Posterior cingulate gyrus (tissue), 11 donors: ENCODE measurements at regions not wholly inside any gene's neighbourhood (a gene's known extent, or its start where the extent isn't known, plus 50 kb on each side); places are given as distances from the start of the nearest gene placed in this dataset.
"Not testable (repeated sequence)": the region's sequence is repeated elsewhere in the genome, so short reads cannot be mapped to it uniquely, and the experiment has no call there.

Source experiments
- DNase-seq, 10 donors: peaks; one replicate each; pipeline versions ENCODE4 v3.0.0 to v3.0.0-alpha.2; 2020 to 2021; ENCODE audit warnings: mixed read lengths in 3 of 10
- intact Hi-C: fragments of 100-400 bp; cut with DNase I; formaldehyde crosslinking; loops from one replicate; pipeline ENCODE4 v1.15.1; 2023

GRCh38 chr4:30117433-30117832 lies 602.7 kb upstream of the PCDH7 start:
- intact Hi-C loops: no loop called here
- DNase-seq: no peak

- intact Hi-C loops: no loop called here
- no peak for DNase-seq
Measured at GRCh38 chr4:30122711-30123110, 597.5 kb upstream of the PCDH7 start.

- intact Hi-C loops: not testable (repeated sequence)
Measured at GRCh38 chr4:30124621-30125020, 595.5 kb upstream of the PCDH7 start.

GRCh38 chr4:30125868-30126267 lies 594.3 kb upstream of the PCDH7 start:
- no peak for DNase-seq
- intact Hi-C loops: no loop called here

More at GRCh38 chr4:30124621-30125020, 595.5 kb upstream of the PCDH7 start:
- not testable (repeated sequence) for DNase-seq

- no peak for DNase-seq
- intact Hi-C loops: no loop called here
Measured at GRCh38 chr4:30126351-30126750, 593.8 kb upstream of the PCDH7 start.

GRCh38 chr4:30148828-30149227 lies 571.3 kb upstream of the PCDH7 start:
- intact Hi-C loops, DNase-seq: not testable (repeated sequence)

GRCh38 chr4:30149539-30149938 lies 570.6 kb upstream of the PCDH7 start:
- intact Hi-C loops, DNase-seq: not testable (repeated sequence)

- intact Hi-C loops: no loop called here
- peak in 1 of 10 donors; percentile 75 for DNase-seq
Measured at GRCh38 chr4:30153427-30153826, 566.7 kb upstream of the PCDH7 start.

- intact Hi-C loops: no loop called here
- no peak for DNase-seq
Measured at GRCh38 chr4:30160140-30160539, 560.0 kb upstream of the PCDH7 start.

GRCh38 chr4:30172416-30172815 lies 547.8 kb upstream of the PCDH7 start:
- no peak for DNase-seq
- intact Hi-C loops: no loop called here

GRCh38 chr4:30181512-30181911 lies 538.7 kb upstream of the PCDH7 start:
- intact Hi-C loops: no loop called here
- DNase-seq: no peak

GRCh38 chr4:30181918-30182317 lies 538.3 kb upstream of the PCDH7 start:
- intact Hi-C loops: no loop called here
- DNase-seq: no peak

- intact Hi-C loops: no loop called here
- no peak for DNase-seq
Measured at GRCh38 chr4:30182786-30183185, 537.4 kb upstream of the PCDH7 start.

GRCh38 chr4:30191902-30192301 lies 528.3 kb upstream of the PCDH7 start:
- no peak for DNase-seq
- intact Hi-C loops: no loop called here

GRCh38 chr4:30207389-30207788 lies 512.8 kb upstream of the PCDH7 start:
- intact Hi-C loops: no loop called here
- no peak for DNase-seq

- intact Hi-C loops: no loop called here
- DNase-seq: no peak
Measured at GRCh38 chr4:30208731-30209435, 511.3 kb upstream of the PCDH7 start.

- DNase-seq, intact Hi-C loops: not testable (repeated sequence)
Measured at GRCh38 chr4:30215973-30216372, 504.2 kb upstream of the PCDH7 start.

- intact Hi-C loops: no loop called here
- DNase-seq: no peak
Measured at GRCh38 chr4:30245140-30245539, 475.0 kb upstream of the PCDH7 start.

- intact Hi-C loops: no loop called here
- DNase-seq: no peak
Measured at GRCh38 chr4:30256116-30256832, 463.9 kb upstream of the PCDH7 start.

GRCh38 chr4:30258949-30259348 lies 461.2 kb upstream of the PCDH7 start:
- intact Hi-C loops: no loop called here
- no peak for DNase-seq

GRCh38 chr4:30262379-30262778 lies 457.8 kb upstream of the PCDH7 start:
- intact Hi-C loops: no loop called here

GRCh38 chr4:30264465-30264864 lies 455.7 kb upstream of the PCDH7 start:
- peak in 3 of 10 donors; percentile 41 to 55 (median 43) for DNase-seq
- intact Hi-C loops: no loop called here

More at GRCh38 chr4:30262379-30262778, 457.8 kb upstream of the PCDH7 start:
- DNase-seq: no peak
